ENCODE measurements at regions not wholly inside any gene's neighbourhood (a gene's known extent, or its start where the extent isn't known, plus 50 kb on each side); places are given as distances from the start of the nearest gene placed in this dataset.

DNA sequence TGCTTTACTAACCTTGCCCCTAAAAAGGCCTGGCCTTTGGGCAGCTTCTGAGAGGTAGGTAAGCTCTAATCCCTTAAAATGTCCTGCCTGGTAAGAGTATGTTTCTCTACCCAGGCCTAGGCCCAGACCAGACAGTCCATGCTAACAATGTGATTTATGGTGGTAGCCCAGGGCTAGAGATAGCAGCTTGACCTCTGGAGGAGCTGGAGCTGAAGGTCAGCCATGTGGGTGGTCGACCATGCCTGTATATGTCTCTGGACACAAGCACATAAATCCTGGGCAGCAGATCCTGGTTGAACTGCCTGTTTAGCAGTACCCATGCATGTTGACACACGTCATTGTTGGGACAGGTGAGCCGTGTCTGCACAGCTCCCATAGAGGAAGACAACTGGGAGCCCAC lies 62.1 kb upstream of the PHACTR1 start:
- Histone ChIP-seq H3K4me3 (ENCODE audit: low read depth, low read length) (no peak overlapping the region), H3K4me2 (ENCODE audit: low read length) (no peak overlapping the region), H3K9ac (no peak overlapping the region), H3K79me2 (no peaks in the 10 kb centered on the region), H3K27me3 (ENCODE audit: control insufficient read depth, insufficient read depth, low read length) (no peaks in the 10 kb centered on the region), H3K27ac (no peak overlapping the region), H2AFZ (no peak overlapping the region), H3K9me3 (ENCODE audit: control insufficient read depth, low read length) (no peaks in the 10 kb centered on the region), H3K36me3 (ENCODE audit: control insufficient read depth, insufficient read depth, low read length) (no peaks in the 10 kb centered on the region), H3K4me1 (no peaks in the 10 kb centered on the region)
- TF ChIP-seq, protein P1, sequence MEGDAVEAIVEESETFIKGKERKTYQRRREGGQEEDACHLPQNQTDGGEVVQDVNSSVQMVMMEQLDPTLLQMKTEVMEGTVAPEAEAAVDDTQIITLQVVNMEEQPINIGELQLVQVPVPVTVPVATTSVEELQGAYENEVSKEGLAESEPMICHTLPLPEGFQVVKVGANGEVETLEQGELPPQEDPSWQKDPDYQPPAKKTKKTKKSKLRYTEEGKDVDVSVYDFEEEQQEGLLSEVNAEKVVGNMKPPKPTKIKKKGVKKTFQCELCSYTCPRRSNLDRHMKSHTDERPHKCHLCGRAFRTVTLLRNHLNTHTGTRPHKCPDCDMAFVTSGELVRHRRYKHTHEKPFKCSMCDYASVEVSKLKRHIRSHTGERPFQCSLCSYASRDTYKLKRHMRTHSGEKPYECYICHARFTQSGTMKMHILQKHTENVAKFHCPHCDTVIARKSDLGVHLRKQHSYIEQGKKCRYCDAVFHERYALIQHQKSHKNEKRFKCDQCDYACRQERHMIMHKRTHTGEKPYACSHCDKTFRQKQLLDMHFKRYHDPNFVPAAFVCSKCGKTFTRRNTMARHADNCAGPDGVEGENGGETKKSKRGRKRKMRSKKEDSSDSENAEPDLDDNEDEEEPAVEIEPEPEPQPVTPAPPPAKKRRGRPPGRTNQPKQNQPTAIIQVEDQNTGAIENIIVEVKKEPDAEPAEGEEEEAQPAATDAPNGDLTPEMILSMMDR (IDR thresholded peaks at IDR 0.05): no peak

DNA sequence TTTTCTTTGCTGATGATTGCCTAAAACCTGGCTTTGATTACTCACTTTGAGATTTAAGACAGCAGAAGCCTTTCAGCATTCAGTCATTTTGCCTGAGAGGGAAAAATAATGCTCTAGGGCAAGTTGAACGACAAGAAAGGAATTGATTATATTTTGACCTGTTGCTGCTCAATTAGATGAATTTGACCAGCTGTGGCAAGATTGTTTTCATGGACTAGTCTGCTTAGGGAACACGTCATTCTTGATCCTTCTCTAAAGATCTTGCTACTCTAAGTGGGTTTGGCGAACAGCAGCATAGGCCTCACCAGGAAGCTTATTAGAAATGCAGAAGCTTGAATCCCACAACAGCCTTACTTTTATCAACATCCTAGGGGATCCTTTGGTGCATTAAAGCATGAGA lies 59.7 kb upstream of the PHACTR1 start:
- Histone ChIP-seq H3K9me3 (ENCODE audit: control insufficient read depth, low read length) (no peaks in the 10 kb centered on the region), H3K27me3 (ENCODE audit: control insufficient read depth, insufficient read depth, low read length) (no peaks in the 10 kb centered on the region), H2AFZ (no peak overlapping the region), H3K9ac (no peak overlapping the region), H3K36me3 (ENCODE audit: control insufficient read depth, insufficient read depth, low read length) (no peaks in the 10 kb centered on the region), H3K4me2 (ENCODE audit: low read length) (no peak overlapping the region), H3K4me1 (no peaks in the 10 kb centered on the region), H3K27ac (no peak overlapping the region), H3K4me3 (ENCODE audit: low read depth, low read length) (no peak overlapping the region), H3K79me2 (no peaks in the 10 kb centered on the region)
- TF ChIP-seq, protein P1 (IDR thresholded peaks at IDR 0.05): no peak

DNA sequence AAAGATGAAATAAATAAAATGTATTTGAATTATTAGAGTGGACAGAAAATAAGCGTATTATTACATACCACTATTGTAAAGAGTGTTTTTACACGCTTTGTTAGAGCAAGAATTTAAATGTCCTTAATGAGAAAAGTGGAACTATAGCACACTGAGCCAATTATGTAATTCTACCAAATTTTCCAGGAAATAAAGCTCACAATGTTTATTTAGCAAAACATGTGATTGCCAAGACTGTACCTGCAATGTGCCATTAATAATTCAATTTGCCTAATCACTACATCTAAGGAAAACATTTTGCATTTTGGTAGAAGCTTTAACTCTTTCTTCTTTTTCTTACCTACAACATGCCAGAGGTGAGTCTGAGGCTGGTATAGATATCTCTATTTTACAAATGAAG lies 58.7 kb upstream of the PHACTR1 start:
- no peak overlapping the region for H3K4me2 ChIP-seq (ENCODE audit: low read length)
- no peak overlapping the region for H3K4me3 ChIP-seq (ENCODE audit: low read depth, low read length)
- H3K79me2 ChIP-seq: no peaks in the 10 kb centered on the region
- H3K9ac ChIP-seq: no peak overlapping the region
- TF ChIP-seq, protein P1 (IDR thresholded peaks at IDR 0.05): no peak
- H2AFZ ChIP-seq: no peak overlapping the region
- no peaks in the 10 kb centered on the region for H3K4me1 ChIP-seq
- H3K27me3 ChIP-seq (ENCODE audit: control insufficient read depth, insufficient read depth, low read length): no peaks in the 10 kb centered on the region
- H3K27ac ChIP-seq: no peak overlapping the region
- H3K9me3 ChIP-seq (ENCODE audit: control insufficient read depth, low read length): no peaks in the 10 kb centered on the region
- no peaks in the 10 kb centered on the region for H3K36me3 ChIP-seq (ENCODE audit: control insufficient read depth, insufficient read depth, low read length)

DNA sequence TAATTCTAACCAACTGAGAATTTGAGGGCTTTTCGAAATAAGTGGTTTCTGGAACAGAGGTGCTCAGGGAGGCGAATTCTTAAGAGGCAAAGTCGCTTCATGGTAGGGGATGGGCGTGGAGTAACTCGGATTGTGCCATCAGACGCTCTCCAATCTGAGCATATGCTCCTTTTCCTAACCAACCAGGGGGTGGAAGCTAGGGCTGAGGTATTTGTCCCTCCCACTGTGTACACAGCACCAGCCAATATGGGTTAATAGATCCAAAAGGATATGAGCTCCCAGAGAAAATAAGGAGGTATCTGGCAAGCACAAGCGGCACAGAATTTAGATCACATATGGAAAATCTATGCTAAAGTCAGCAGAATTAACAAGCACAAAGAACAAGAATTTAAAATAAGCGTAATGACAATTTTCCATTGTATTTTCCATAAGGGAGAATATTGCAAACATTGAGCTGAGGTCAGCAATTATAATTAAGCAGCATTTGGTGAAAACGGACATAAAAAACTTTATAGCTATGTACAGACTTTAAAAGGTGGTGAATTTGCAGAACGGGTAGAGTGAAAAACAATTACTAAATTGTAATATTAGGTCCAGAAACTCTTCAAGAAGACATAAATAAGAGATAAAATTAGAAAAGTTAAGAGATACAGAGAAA lies 55.0 kb upstream of the PHACTR1 start:
- H3K36me3 ChIP-seq (ENCODE audit: control insufficient read depth, insufficient read depth, low read length): no peaks in the 10 kb centered on the region
- no peak overlapping the region for H3K4me2 ChIP-seq (ENCODE audit: low read length)
- H2AFZ ChIP-seq: no peak overlapping the region
- no peak overlapping the region for H3K4me3 ChIP-seq (ENCODE audit: low read depth, low read length)
- no peak overlapping the region for H3K27ac ChIP-seq
- TF ChIP-seq, protein P1 (IDR thresholded peaks at IDR 0.05): no peak
- no peaks in the 10 kb centered on the region for H3K4me1 ChIP-seq
- no peaks in the 10 kb centered on the region for H3K79me2 ChIP-seq
- no peaks in the 10 kb centered on the region for H3K27me3 ChIP-seq (ENCODE audit: control insufficient read depth, insufficient read depth, low read length)
- H3K9ac ChIP-seq: no peak overlapping the region
- H3K9me3 ChIP-seq (ENCODE audit: control insufficient read depth, low read length): no peaks in the 10 kb centered on the region
